ENCODE measurements at regions not wholly inside any gene's neighbourhood (a gene's known extent, or its start where the extent isn't known, plus 50 kb on each side); places are given as distances from the start of the nearest gene placed in this dataset.

DNA sequence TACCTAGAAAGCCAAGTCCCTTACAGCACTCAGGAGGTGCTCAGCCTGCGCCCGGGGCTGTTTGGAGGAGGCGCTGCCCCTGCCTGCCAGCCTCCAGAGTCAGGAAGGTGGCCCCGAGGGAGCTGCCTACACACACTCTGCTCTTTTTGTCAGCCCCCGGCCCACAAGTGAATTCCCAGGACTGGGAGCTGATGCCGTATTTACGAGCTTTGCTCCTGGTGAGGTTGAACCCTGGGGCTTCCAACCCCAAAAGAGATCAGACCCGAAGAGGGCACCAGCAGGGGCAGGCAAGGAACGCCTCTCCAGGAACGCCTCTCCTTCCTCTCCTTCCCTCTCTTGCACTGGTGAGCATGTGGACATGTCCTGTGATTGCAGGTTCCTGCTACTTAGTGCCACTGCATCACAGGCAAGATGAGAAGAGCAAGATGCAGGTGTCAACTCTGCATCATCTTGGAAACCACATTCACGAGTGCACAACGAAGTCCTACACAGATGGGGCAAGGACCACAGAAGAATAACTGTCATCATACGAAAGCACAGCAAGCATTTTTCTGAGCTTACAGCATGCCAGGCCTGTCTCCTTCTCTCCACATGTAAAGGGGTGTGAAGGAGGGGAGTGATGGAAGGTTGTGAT is 126.7 kb downstream of the NDUFA10 start:
- TF ChIP-seq EP300 (IDR thresholded peaks at IDR 0.05): no peak
- TF ChIP-seq, protein P1, sequence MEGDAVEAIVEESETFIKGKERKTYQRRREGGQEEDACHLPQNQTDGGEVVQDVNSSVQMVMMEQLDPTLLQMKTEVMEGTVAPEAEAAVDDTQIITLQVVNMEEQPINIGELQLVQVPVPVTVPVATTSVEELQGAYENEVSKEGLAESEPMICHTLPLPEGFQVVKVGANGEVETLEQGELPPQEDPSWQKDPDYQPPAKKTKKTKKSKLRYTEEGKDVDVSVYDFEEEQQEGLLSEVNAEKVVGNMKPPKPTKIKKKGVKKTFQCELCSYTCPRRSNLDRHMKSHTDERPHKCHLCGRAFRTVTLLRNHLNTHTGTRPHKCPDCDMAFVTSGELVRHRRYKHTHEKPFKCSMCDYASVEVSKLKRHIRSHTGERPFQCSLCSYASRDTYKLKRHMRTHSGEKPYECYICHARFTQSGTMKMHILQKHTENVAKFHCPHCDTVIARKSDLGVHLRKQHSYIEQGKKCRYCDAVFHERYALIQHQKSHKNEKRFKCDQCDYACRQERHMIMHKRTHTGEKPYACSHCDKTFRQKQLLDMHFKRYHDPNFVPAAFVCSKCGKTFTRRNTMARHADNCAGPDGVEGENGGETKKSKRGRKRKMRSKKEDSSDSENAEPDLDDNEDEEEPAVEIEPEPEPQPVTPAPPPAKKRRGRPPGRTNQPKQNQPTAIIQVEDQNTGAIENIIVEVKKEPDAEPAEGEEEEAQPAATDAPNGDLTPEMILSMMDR (IDR thresholded peaks at IDR 0.05): no peak
- TF ChIP-seq POLR2A (IDR thresholded peaks at IDR 0.05): no peak
- TF ChIP-seq POLR2AphosphoS5 (IDR thresholded peaks at IDR 0.05): no peak

All from stomach (tissue), 4 donors.